Forelimb muscle (tissue), 1 donor: ENCODE measurements at regions not wholly inside any gene's neighbourhood (a gene's known extent, or its start where the extent isn't known, plus 50 kb on each side); places are given as distances from the start of the nearest gene placed in this dataset.
"Not testable (repeated sequence)": the region's sequence is repeated elsewhere in the genome, so short reads cannot be mapped to it uniquely, and the experiment has no call there.

Experiments
- DNase-seq: peaks from one replicate; pipeline ENCODE4 v3.0.0-alpha.2; 2013; ENCODE audit warnings: low read depth

DNA sequence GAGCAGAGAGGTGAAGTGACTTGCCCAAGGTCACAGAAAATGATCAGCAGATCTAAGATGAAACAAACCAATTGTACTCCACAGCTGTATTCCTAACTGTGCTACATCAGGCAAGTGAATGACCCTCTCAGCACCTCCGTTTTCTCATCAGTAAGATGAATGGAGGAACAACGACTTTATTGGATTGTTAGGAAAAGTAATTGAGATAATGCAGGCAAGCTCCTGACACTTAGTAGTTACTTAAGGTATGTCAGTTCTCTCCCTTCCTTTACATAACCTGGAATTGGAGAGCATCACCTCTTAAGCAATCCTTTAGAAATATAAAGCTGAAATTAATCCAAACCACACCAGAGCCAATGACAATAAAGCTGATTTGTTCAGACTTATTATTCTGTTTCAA, 451.2 kb upstream of the CD180 start:
- no peak for DNase-seq

DNA sequence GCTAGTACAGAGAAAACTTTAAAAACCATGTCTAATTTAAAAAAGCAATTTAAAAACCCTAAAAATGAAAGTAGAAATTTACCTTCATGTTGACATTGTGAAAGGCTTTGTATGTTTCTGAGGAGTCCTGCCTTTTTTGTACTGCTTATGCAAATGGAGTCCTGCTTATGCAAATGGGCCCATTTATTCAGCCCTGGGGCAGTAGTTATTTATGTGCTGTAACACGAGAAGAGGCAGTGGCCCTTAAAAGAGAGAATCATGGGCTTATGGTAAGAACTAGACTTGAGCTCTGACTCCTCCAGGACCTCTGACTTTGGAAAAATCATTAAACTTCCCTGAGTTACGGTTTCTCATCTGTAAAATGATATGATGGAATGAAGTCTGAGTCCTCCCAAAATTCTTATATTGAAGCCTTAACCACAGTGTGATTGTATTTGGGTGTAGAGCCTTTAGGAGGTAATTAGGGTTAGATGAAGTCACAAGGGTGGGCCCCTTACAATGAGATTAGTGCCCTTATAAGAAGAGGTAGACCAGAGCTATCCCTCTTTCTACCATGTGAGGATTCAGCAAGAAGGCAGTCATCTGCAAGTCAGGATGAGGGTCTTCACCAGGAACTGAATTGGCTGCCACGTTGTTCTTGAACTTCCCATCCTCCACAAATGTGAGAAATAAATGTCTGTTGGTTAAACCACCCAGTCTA, 447.8 kb upstream of the CD180 start:
- DNase-seq: no peak

DNA sequence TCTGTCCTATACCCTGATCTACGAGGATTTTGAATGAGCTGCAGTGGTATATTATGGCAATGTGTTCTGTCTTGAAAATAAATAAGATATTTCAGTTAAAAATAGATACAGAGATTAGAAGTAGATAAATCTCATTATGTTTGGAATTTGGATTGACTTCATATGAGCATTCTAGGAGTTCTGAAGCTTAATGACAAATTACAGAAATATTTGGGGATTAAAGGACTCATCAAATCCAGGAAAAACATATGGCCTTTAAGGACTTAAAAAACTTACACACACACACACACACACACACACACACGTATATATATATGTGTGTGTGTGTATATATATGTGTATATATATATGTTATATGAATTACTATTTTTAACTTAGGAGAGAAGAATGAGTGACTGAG, 446.9 kb upstream of the CD180 start:
- DNase-seq: no peak

DNA sequence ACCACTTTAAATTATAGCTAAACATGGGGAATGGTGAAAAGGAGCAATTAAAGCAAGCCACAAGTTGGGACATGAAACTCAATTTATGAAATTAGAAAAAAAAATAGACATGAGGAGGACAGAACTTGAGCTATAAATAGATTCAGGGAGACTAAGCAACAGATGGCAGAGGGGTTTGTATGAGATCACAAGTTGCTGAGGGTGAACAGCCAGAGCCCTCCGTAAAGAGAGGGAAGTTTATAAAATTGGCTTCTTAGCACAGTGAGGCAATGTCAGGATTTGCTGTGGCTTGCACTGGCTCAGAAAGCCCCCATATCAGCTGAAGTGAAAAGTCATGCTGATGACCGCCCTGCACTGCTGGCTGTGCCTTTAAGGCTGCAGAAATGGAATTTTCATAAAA, 443.4 kb upstream of the CD180 start:
- no peak for DNase-seq

DNA sequence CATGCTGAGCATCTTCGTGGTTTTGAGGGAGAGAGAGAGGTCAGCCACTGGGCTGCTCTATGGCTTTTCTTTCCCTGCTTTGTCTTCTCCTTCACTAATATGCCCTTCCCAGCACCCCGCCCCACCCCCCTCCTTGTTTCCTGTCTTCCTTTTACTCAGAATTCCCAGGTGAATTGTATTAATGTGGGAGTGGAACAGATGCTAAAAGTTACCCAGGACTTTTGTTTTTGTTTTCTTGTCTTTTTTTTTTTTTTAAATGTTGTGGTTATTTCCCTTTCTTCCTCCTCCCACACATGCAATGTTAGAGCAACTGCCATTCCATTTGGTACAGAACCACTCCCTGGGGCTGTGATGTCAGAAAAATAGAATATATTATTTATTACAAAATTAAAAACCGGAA, 442.7 kb upstream of the CD180 start:
- DNase-seq: no peak

DNA sequence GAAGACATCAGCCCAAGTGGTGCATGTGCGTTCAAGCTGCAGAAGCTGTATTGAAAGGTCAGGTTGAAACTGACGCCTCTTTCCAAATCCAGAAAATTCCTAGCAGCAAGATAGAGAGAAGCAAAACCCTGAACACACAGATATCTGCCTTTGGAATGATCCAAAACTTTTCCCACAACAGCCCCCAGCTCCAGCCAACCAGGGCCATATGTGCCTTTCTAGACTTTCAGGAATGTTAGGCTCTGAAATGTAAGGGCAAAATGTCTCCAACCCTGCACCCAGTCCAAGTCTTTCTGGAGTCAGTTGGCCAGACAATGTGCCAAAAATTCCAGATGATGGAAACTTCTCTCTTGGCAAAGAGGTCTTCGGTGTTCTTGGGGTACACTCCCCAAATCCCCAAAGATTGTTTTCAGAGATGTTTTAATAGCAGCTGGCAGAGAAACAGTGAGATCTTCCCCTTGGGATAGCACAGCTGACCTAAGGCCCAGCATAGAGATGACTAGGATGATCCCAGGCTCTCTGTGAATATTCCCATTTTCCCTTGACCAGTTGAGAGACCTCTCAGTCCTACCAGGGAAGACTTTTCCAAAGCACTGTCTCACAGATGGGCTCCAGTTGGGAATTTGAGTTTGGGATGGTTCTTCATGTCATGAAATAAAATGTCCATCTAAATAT, 440.4 kb upstream of the CD180 start:
- no peak for DNase-seq

DNA sequence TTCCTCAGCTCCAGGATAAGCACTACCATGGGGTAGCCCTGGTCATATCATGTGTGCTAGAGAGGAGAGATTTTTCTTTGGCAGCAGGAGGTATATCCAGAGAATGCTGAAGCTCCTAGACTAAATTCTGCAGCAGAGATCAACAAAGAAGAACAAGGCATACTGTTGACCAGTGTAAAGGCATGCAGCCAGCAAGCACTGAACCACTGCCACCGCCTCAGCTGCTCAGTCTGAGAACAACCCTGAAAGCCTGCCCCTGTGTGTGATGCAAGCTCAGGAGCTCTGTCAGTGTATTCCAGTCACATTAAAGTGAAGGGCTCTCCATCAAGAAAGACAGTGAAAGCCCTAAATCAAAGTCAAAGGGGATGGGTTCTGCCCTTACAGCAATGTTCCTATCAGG, 439.5 kb upstream of the CD180 start:
- no peak for DNase-seq

DNA sequence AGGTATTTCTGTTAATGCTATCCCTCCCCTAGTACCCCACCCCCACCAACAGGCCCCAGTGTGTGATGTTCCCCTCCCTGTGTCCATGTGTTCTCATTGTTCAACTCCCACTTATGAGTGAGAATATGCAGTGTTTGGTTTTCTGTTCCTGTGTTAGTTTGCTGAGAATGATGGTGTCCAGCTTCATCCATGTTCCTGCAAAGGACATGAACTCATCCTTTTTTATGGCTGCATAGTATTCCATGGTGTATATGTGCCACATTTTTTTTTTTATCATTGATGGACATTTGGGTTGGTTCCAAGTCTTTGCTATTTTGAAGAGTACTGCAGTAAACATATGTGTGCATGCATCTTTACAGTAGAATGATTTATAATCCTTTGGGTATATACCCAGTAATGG, 430.5 kb upstream of the CD180 start:
- not testable (repeated sequence) for DNase-seq

DNA sequence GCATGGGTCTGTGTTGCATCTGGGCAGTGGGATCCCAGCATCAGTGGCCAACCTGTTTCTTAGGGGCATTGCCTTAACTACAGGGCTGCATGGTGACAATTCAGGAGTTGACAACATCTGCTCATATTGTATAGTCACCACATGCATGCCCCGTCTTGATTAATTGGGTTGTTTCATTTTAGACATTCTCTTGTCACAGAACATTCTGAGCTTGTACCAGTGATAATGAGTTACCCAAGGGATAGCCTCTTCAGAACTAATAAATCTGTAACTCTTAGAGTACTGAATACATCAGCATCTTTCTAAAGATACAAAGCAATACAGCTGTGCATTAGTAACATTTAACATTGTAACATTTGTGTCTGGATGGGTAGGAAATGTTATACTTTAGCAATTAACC, 426.5 kb upstream of the CD180 start:
- no peak for DNase-seq

DNA sequence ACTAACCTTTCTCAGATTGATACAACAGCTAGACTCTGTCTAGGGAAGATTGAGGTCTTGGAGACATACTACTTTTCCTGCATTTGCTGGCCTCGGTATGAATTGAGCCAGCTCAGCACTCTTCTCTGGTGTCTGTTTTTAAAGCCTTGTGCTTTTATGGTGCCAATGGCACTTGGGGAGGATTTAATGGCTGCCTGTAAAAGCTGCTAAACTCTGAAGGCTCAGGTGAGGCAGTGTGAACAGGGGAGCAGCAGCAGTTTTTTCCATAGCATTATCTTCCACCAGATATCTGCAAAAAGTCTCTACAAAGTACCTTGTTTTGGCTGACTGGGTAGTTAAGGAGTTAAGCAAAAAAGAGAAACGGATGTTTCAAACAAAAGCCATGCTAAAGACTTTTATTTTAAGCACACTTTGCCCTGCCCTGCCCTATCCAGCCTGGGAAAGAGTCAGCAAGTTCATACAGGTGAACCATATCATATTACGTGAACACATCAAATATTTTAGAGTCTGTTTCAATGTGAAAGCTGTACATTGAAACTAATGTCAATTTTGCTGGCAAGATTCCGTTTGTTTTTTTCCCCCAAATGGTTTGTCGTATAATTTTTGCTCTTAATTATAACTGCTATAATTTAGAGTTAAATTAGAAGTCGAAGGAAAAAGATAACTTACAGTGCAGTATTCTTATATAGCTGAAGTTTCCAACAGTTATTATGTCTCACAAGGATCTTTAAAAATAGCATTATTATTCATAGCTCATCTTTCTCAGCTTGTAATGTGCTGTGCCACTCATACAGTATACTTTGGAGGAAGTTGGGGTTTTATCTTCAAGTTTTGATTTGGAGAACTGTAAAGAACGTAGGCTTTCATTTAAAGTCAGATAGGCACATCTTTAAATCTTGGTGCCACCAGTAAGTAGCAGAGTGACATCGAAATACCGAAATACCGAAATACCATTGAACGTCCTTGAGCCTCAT, 424.1 kb upstream of the CD180 start:
- no peak for DNase-seq

DNA sequence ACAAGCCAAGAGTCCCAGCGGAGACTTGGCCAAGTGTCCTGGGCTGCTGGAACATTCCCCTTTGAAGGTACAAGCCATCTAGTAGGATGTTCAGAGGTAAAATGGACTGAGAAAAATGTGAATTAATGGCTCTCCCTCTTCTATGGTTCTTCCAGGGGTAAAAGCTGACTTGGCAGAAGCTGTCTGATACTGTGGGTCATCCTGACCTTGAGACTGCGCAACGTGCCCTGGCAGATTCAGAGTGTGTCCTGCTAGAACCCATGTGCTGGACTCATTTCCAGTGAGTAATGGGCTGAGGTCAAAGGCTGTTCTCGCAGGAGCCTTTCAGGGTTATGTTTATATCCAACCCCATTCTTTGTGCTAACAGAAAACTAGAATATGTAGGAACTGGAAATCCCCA, 423.0 kb upstream of the CD180 start:
- no peak for DNase-seq

DNA sequence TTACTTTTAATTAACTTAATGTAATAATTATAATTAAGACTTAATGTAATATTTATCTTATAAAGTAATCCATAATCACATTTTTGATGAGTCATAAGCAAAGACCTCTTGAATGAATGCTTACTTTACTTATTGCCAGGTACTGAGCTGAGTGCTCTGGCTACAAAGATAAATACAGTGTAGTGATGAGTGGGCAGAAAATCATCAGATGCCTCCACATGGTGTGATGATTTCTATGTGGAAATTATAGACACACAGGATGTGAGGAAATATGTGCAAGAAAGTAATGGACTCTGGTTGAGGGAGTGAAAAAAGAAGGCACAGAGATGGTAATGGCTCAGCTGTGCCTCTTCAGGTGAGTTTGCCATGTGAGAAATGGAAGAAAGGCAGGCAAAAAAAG, 422.6 kb upstream of the CD180 start:
- DNase-seq: no peak

DNA sequence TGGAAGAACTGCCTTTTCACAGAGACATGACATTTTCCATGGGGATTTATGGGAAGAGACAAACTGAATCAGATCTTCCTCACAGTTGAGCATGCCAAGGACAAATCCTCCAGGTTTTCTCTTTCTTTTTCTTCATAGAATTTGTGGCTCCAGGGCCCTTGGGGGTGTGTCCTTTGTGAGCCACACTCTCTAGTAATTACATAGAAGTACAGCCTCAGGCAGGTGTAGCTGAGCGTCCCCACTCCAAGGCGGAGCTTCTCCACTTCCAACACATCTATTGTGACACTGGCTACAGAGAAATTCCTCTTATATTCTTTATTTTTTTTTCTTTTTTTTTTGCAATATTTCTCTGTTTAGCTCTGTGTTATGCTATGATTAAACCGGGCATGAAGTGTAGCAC, 420.5 kb upstream of the CD180 start:
- DNase-seq: no peak

DNA sequence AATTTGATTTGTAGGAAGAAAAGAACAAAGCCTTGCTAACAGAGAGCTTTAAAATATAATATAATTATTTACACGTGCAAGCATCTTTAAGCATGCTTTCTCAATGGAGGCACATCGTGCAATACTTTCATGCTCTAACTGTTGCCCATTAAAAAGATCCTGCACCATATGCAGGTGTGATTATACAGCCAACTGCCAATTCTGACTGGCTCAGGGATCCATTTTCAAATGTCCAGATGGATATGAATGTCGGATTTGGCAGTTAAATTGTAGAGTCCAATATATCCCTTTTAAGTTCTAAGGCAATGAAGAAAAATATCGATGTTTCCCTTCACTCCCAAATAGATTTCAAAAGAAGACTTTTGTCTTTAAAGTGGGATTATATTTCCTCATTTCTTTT, 416.4 kb upstream of the CD180 start:
- no peak for DNase-seq

DNA sequence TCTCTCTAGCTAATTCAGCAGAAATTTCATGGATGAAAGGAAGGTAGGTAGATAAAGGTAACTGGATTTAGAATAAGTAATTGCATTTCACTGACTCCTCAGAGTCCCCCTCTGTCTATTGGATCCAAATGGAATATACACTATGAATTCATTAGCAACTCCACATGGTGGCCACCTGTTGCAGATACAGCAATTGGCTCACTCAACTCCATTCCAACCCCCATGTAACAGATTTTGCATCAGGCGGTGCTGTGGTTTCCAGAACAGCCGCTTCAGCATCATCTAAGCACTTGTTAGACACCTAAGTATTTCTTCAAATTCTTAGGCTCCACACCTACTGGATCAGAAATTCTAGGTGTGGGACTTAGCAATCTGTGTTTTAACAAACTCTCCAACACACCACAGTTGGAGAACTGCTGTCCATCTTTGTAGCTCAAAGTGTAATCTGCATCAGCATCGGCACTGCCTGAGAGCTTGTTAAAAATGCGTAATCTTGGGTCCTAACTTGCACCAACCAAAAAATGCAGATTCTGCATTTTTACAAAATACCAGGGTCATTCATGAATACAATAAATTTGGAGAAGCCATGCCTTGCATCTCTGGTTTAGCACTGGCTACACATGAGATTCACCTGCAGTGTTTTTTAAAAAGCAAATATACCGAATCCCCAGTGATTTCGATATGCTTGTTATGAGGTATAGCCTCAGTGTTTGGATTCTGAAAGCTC, 413.8 kb upstream of the CD180 start:
- DNase-seq: no peak

DNA sequence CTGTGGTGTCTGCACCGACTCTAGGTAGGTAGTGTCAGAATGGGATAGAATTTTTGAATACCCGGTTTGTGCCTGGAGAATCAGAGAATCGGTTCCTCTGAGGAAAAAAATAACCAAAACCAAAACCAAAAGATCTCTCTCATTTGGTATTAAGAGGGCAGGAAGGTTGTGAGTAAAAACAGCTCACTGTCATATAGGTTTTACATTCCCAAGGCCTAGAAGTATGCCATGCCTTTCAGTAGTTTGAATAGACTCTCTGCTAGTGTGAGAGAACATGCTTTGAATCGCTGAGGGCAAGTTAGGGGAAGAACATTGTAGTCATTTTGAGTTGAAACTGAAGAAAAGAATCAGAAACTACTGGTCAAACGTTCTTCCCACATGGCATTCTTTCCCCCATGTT, 411.4 kb upstream of the CD180 start:
- DNase-seq: no peak

DNA sequence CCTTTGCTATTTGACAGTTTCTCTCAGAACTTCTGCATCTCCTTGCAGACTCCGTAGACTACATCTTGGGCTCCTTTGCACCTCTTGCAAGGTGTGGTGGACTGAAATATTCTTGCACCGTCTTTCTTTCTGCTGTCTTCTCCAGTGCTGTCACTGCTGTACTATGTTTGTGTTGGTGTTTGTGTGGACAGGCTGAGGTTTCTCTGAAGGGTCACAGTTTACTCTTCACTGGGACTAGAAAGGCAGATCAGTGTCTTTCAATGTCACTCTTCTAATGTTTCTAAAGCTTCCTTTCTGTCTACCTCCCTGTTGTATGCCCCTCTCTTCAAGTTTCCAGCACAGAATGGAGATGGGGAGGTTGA, 410.0 kb upstream of the CD180 start:
- no peak for DNase-seq

DNA sequence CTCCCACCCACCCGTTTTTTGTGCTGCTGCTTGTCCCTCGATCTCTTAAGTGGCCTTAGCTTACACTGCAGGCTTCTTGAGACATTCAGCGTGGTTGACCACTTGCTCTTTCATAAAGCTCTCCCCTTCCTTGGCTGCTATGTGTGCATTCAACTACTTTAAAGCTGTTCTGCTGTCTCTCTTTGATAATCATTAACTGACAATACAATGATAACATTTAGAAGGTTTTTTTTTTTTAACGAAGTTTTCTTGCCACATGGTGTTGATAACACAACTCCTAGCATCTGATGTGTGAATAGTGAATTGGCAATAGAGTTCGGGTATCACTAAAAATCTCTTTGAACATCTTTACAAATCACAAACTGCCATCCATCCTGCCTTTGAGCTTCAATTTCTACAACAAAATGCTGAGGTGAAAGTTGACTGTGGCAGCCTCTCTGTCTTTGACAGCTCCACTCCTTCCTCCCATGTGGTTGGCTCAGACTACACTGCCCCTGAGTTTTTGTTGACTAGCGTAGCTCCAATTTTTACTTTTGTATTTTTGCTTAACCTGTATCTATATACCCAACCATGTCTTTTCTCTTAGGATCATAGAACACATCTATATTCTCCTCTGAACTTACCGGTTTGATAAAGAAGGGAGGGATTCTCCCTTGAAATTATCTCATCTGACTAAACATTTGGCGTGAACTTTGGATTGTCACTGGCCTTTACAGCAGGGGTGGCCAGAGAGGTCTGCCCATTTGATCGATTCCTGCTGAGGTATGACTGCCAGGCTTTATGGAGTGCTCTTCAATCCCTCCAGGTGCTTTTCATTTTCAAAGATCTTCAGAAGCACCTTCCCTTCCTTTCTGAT, 409.4 kb upstream of the CD180 start:
- DNase-seq: no peak

DNA sequence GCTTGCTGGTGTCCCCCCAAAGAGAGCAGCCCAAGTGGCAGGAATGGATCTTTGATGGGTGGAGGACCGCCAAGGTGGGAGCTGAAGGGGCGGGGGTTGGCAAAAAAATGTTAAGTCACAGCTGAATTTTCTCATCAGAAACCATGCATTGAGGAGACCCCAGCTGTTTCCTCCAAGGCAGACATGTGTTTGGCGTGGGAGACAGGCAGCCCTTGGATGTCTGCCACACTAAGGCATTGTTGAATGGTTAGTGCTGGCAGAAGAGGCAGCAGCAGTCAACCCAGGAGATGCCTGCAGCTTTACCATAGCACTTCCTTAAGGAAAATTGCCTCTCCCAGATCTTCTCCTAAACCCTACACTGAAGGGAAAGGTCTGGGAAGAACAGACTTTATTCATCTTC, 394.9 kb upstream of the CD180 start:
- DNase-seq: no peak

DNA sequence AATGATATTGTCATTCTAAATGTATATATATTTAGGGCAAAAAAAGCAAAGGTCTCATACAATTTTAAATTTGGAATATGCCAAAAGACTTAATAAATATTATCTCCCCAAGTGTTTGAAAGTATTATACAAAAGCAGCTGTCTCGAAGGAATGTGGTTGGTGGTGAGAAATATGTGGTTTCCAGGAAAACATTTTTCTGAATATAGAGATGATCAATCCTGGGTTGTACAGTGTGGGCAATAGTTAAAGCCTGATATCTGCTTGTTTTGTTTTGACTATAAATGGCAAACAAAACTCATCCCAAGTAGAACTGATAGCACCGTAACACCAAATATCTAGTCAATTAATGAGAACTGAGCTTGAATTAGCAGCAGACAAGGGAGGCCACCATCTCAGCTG, 391.8 kb upstream of the CD180 start:
- DNase-seq: no peak

DNA sequence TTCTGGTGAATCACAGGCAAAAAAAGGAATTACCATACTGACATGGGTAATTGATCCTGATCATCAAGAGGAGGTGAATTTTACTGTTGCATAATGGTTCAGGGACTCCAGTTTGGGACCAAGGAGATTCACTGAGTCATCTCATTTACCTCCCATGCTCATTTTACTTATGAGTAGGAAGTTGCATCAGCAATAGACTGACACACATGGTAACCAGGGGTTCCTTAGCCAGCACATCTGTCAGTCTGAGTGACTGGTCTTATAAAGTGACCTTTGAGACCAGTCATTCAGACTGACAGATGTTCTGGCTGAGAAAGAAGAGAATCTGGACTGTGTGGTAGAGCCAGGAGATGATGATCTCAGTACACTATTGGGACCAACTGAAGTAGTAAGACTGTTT, 384.6 kb upstream of the CD180 start:
- DNase-seq: peak; percentile 20
